ENCODE measurements at regions not wholly inside any gene's neighbourhood (a gene's known extent, or its start where the extent isn't known, plus 50 kb on each side); places are given as distances from the start of the nearest gene placed in this dataset.
"Not testable (repeated sequence)": the region's sequence is repeated elsewhere in the genome, so short reads cannot be mapped to it uniquely, and the experiment has no call there.

DNA sequence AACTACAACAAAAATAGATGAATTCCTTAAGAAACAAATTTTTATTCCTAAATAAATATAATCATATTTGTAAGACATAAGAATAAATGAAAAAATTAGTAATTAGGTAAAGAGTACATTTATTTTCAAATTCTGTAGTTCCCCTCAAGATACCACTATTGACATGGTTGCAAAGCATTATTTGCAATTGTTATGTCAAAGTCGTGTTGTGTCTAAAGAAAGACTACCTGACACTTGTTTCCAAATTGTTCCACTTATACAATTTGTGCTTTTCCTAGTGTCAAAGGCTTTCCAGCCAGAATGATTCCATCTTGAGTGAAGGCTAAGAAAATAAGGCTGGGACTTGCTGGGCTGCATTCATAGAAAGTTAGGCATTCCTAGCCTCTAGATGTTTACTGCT lies 278.4 kb downstream of the SPATA31A6 start:
- TF ChIP-seq, protein P1, sequence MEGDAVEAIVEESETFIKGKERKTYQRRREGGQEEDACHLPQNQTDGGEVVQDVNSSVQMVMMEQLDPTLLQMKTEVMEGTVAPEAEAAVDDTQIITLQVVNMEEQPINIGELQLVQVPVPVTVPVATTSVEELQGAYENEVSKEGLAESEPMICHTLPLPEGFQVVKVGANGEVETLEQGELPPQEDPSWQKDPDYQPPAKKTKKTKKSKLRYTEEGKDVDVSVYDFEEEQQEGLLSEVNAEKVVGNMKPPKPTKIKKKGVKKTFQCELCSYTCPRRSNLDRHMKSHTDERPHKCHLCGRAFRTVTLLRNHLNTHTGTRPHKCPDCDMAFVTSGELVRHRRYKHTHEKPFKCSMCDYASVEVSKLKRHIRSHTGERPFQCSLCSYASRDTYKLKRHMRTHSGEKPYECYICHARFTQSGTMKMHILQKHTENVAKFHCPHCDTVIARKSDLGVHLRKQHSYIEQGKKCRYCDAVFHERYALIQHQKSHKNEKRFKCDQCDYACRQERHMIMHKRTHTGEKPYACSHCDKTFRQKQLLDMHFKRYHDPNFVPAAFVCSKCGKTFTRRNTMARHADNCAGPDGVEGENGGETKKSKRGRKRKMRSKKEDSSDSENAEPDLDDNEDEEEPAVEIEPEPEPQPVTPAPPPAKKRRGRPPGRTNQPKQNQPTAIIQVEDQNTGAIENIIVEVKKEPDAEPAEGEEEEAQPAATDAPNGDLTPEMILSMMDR (IDR thresholded peaks at IDR 0.05; ENCODE audit: borderline replicate concordance, extremely low read depth, low read length, poor library complexity, severe bottlenecking): not testable (repeated sequence)
- not testable (repeated sequence) for TF ChIP-seq EZH2 (IDR thresholded peaks at IDR 0.05; ENCODE audit: borderline replicate concordance, low read depth, low read length, severe bottlenecking)

All from DND-41 (cell line).